Spleen (tissue), 11 donors: ENCODE measurements at regions not wholly inside any gene's neighbourhood (a gene's known extent, or its start where the extent isn't known, plus 50 kb on each side); places are given as distances from the start of the nearest gene placed in this dataset.
A peak's percentile ranks its signal among the peaks of the same experiment; 100 is the strongest.

Source experiments
- DNase-seq: peaks from one replicate; pipeline ENCODE4 v3.0.0-alpha.2; 2020
- H3K27ac ChIP-seq, 8 donors: fragments of 200-600 bp; sonication (generic) in 7 of 8; 1 replicate in 4 of 8; 2 replicates in 4 of 8; pipeline versions ENCODE4 v1.5.0 to v1.8.0; 2016 to 2021; ENCODE audit warnings: inconsistent platforms in 4 of 8, mild to moderate bottlenecking in 4 of 8, moderate library complexity in 1 of 8
- H3K27me3 ChIP-seq, 7 donors: fragments of 200-600 bp; sonication (generic) in 6 of 7; replicated peaks in 1 of 7; 1 replicate in 4 of 7; 2 replicates in 3 of 7; pipeline versions ENCODE4 v1.5.0 to v1.8.0; 2016 to 2021; ENCODE audit warnings: inconsistent platforms in 3 of 7, mild to moderate bottlenecking in 1 of 7
- H3K36me3 ChIP-seq, 6 donors: fragments of 200-600 bp; sonication (generic) in 5 of 6; 1 replicate in 4 of 6; 2 replicates in 2 of 6; pipeline versions ENCODE4 v1.5.0 to v1.8.0; 2016 to 2021; ENCODE audit warnings: inconsistent platforms in 2 of 6
- H3K4me1 ChIP-seq, 6 donors: fragments of 200-600 bp; sonication (generic) in 5 of 6; 1 replicate in 3 of 6; 2 replicates in 3 of 6; pipeline versions ENCODE4 v1.5.0 to v1.8.0; 2016 to 2021; ENCODE audit warnings: inconsistent platforms in 3 of 6
- H3K4me3 ChIP-seq, 8 donors: fragments of 200-600 bp; sonication (generic) in 7 of 8; 1 replicate in 4 of 8; 2 replicates in 4 of 8; pipeline versions ENCODE4 v1.5.0 to v1.8.0; 2016 to 2021; ENCODE audit warnings: inconsistent platforms in 4 of 8, mild to moderate bottlenecking in 4 of 8, moderate library complexity in 2 of 8
- H3K9me3 ChIP-seq, 8 donors: fragments of 200-600 bp; sonication (generic) in 7 of 8; 1 replicate in 4 of 8; 2 replicates in 4 of 8; pipeline versions ENCODE4 v1.5.0 to v1.8.0; 2016 to 2021; ENCODE audit warnings: inconsistent platforms in 4 of 8
- POLR2A ChIP-seq, 3 donors: fragments of 450-650 bp; IDR thresholded peaks; one replicate each; pipeline ENCODE4 v1.5.1; 2017; ENCODE audit warnings: antibody characterized with exemption in 3 of 3, mild to moderate bottlenecking in 1 of 3
- POLR2AphosphoS5 ChIP-seq, 3 donors: sonication (generic); formaldehyde crosslinking; IDR thresholded peaks; one replicate each; pipeline ENCODE4 v1.5.1; 2017; ENCODE audit warnings: antibody characterized with exemption in 3 of 3
- WGBS, 5 donors: extraction: QIAGEN DNeasy Blood & Tissue Kit in 3 of 5; methylation state at CpG; one replicate each; pipeline versions ENCODE4 v1.1.5 to v1.1.7; 2013 to 2018; 5-methylcytosine and 5-hydroxymethylcytosine counted together
- intact Hi-C: fragments of 100-400 bp; cut with DNase I; formaldehyde crosslinking; loops from one replicate; pipeline ENCODE4 v1.15.0; 2023; ENCODE audit warnings: low total_unique reads
- TF ChIP-seq, protein P1 (sequence below), 11 experiments: fragments of 200-600 bp in 7 of 11; fragments of 450-650 bp in 4 of 11; sonication (generic) in 4 of 11; IDR thresholded peaks in 8 of 11; conservative IDR thresholded peaks in 3 of 11; 1 replicate in 7 of 11; 2 replicates in 4 of 11; pipeline versions ENCODE4 v1.4.0 to v1.8.0; 2016 to 2021; ENCODE audit warnings: antibody characterized with exemption in 11 of 11, inconsistent platforms in 4 of 11, mild to moderate bottlenecking in 1 of 11
- donor health status: healthy with polysubstance abuse.
- donor health status: DM: no; HTN: no; CAD: no; lungs with moderate emphysema.
- donor health status: DM: no; HTN: no; CAD: no.
- donor health status: Bipolar disorder and iron deficiency.
- donor health status: healthy.
- donor health status: DM: no; HTN: no; CAD: no.
- donor health status: DM: yes; HTN: yes; CAD: no.

DNA sequence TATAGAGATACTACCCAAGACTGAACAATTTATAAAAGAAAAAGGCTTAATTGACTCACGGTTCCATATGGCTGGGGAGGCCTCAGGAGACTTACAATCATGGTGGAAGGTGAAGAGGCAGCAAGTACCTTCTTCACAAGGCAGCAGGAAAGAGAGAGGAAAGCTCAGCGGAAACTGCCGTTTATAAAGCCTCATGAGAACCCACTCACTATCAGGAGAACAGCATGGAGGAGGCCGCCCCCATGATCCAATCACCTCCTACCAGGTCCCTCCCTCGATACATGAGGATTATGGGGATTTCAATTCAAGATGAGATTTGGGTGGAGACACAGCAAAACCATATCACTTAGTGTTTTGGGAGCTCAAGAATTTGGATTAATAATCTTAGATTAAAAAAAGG lies 240.2 kb downstream of the UACA start:
- H3K27me3 ChIP-seq, result no peaks in the 10 kb centered on the region
- H3K9me3 ChIP-seq, result peaks cover 0 to 5% (median 0%) of the 10 kb centered on the region in 8 donors
- DNase-seq, result peak; percentile 4
- no peak overlapping the region for H3K27ac ChIP-seq
- H3K4me1 ChIP-seq, result peaks cover 4 to 27% (median 16%) of the 10 kb centered on the region in 6 donors
- no peak for TF ChIP-seq POLR2A (IDR thresholded peaks at IDR 0.05)
- no peak for TF ChIP-seq POLR2AphosphoS5 (IDR thresholded peaks at IDR 0.05)
- TF ChIP-seq, protein P1, sequence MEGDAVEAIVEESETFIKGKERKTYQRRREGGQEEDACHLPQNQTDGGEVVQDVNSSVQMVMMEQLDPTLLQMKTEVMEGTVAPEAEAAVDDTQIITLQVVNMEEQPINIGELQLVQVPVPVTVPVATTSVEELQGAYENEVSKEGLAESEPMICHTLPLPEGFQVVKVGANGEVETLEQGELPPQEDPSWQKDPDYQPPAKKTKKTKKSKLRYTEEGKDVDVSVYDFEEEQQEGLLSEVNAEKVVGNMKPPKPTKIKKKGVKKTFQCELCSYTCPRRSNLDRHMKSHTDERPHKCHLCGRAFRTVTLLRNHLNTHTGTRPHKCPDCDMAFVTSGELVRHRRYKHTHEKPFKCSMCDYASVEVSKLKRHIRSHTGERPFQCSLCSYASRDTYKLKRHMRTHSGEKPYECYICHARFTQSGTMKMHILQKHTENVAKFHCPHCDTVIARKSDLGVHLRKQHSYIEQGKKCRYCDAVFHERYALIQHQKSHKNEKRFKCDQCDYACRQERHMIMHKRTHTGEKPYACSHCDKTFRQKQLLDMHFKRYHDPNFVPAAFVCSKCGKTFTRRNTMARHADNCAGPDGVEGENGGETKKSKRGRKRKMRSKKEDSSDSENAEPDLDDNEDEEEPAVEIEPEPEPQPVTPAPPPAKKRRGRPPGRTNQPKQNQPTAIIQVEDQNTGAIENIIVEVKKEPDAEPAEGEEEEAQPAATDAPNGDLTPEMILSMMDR (IDR thresholded peaks at IDR 0.05 in 8 of 11, conservative IDR thresholded peaks at IDR 0.05 in 3 of 11), result no peak
- no peak overlapping the region for H3K4me3 ChIP-seq
- H3K36me3 ChIP-seq, result no peaks in the 10 kb centered on the region
- intact Hi-C loops, result no loop called here
- WGBS, 5 donors, result 84 to 95% (median 91%) methylated on average over 5 of the region's 5 CpGs

DNA sequence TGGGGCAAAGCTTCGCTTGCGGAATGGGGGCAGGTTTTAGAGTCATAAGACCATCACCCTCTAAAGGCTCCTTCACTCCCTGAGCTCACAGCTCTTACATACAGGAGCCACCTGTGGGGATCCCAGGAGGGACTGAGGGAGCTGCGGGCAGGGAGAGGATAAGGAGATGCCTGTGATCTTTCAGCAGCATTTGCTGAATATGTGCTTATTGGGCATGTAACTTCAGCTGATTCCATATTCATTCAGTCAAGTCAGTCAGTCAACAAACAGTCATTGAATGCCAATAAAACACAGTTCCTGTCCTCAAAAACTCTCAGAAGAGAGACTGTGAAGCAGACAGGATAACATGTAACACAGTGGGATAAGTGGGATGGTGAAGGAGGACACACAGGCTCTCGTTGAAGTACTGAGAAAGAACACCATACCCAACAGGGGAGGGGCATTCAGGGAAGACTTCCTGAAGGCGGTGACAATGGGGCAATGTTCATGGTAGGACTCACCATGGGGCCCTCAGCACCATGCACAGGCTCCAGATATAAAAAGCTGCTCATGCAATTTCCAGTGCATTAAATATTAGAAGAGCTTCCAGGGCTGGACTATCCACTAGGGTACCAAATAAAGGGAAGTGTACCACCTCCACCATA lies 240.9 kb downstream of the UACA start:
- Histone ChIP-seq H3K9me3 (no peaks in the 10 kb centered on the region), H3K36me3 (no peaks in the 10 kb centered on the region), H3K27ac (no peak overlapping the region), H3K27me3 (no peaks in the 10 kb centered on the region), H3K4me3 (no peak overlapping the region), H3K4me1 (peaks cover 0 to 19% (median 9%) of the 10 kb centered on the region in 6 donors)
- 85 to 98% (median 92%) methylated on average over 5 of the region's 5 CpGs for WGBS, 5 donors
- intact Hi-C loops, result no loop called here
- TF ChIP-seq, protein P1 (IDR thresholded peaks at IDR 0.05 in 8 of 11, conservative IDR thresholded peaks at IDR 0.05 in 3 of 11), result no peak
- TF ChIP-seq POLR2A (IDR thresholded peaks at IDR 0.05) (no peak), POLR2AphosphoS5 (IDR thresholded peaks at IDR 0.05) (no peak)
- DNase-seq, result no peak

DNA sequence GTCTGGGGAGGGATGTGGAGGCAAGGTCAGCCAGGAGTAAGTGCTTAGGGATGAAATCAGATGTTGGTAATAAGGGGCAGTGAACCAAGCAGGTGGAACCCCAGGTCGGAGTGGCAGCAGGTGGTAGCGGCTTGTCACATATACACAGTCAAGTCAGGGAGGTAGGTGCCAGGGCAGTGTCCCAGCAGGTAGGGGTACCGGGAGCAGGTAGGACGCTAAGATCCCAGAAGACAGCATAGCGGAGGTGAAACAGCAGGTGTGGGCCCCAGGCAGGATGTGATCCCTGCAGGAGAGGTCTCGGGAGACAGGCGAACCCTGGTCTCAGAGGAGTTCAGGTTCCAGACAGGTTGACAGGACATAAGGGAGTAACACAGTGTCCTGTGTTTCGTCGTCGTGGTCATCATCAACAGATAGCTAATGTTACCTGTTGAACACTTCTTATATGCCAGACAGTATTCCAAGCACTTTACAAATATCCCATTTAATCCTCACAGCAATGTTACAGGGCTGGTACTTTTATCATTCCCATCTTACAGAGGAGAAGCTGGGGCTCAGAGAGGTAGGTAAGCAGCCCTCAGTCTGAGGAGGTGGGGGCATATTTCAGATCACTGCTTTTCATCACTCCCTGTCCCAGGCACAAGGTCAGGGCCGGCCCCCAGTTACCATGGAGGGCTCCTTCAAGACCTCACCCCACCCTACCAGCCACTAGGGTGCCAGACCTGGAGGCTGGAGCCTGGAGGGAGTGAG lies 241.6 kb downstream of the UACA start:
- no peaks in the 10 kb centered on the region for H3K36me3 ChIP-seq
- no peak for TF ChIP-seq POLR2AphosphoS5 (IDR thresholded peaks at IDR 0.05)
- TF ChIP-seq, protein P1 (IDR thresholded peaks at IDR 0.05 in 8 of 11, conservative IDR thresholded peaks at IDR 0.05 in 3 of 11), result no peak
- TF ChIP-seq POLR2A (IDR thresholded peaks at IDR 0.05), result no peak
- intact Hi-C loops, result no loop called here
- WGBS, 5 donors, result 85 to 94% (median 92%) methylated on average over 10 to 11 of the region's 11 CpGs
- no peak overlapping the region for H3K27ac ChIP-seq
- no peak overlapping the region for H3K4me3 ChIP-seq
- peaks cover 0 to 13% (median 4%) of the 10 kb centered on the region in 6 donors for H3K4me1 ChIP-seq
- no peaks in the 10 kb centered on the region for H3K9me3 ChIP-seq
- H3K27me3 ChIP-seq, result no peaks in the 10 kb centered on the region
- DNase-seq, result peak; percentile 42

DNA sequence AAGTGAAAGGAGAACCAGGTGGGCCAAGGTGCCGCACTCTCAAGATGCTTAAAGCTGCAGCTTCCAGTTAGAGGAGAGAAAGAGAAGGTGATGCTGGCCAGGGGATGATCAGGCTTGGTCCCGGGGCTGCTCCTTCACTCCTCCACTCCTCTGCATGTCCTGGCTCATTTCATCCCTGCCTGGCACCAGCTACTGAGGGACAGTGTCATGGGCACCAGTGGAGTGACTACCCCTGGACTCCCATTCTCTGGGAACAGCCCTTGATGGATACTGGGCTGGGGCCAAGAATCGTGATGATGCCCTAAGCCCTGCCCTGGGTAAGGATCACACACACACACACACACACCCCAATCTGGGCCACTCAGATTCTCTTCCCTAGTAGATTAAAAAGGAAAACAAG lies 243.7 kb downstream of the UACA start:
- H3K27ac ChIP-seq, result no peak overlapping the region
- peak; percentile 21 for DNase-seq
- H3K9me3 ChIP-seq, result no peaks in the 10 kb centered on the region
- no peak for TF ChIP-seq POLR2AphosphoS5 (IDR thresholded peaks at IDR 0.05)
- TF ChIP-seq, protein P1 (IDR thresholded peaks at IDR 0.05 in 8 of 11, conservative IDR thresholded peaks at IDR 0.05 in 3 of 11), result no peak
- no peak for TF ChIP-seq POLR2A (IDR thresholded peaks at IDR 0.05)
- 79 to 89% (median 89%) methylated on average over 3 of the region's 3 CpGs for WGBS, 5 donors
- no peaks in the 10 kb centered on the region for H3K36me3 ChIP-seq
- no peaks in the 10 kb centered on the region for H3K4me1 ChIP-seq
- H3K4me3 ChIP-seq, result no peak overlapping the region
- H3K27me3 ChIP-seq, result no peaks in the 10 kb centered on the region
- intact Hi-C loops, result no loop called here
